ENCODE measurements at regions not wholly inside any gene's neighbourhood (a gene's known extent, or its start where the extent isn't known, plus 50 kb on each side); places are given as distances from the start of the nearest gene placed in this dataset.

DNA sequence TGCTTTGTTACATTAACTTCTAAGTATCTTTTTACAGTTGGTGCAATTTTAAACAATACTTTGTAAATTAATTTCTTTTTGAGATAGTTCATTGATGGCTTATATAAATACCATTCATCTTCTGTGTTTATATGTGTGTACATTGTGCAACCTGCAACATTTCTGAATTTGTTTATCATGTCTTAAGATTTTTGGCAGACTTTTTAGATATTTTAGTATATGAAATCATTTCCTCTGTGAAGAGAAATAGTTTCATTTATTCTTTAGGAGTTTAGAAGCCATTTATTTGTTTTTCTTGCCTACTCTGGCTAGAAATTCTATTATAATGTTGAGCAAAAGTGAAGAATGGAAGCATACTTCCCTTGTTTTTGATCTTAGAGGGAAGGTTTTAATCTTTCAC, 337.8 kb upstream of the DSEL start:
- ChIA-PET POLR2A (no interaction called here), CTCF (no interaction called here)
- Mint-ChIP-seq H3K27ac (no peak overlapping the region), H3K36me3 (ENCODE audit: low read depth) (no peaks in the 10 kb centered on the region), H3K9me3 (no peaks in the 10 kb centered on the region), H3K4me1 (ENCODE audit: low read depth) (no peaks in the 10 kb centered on the region), H3K4me3 (no peak overlapping the region), H3K27me3 (no peaks in the 10 kb centered on the region)
- TF ChIP-seq, protein P1, sequence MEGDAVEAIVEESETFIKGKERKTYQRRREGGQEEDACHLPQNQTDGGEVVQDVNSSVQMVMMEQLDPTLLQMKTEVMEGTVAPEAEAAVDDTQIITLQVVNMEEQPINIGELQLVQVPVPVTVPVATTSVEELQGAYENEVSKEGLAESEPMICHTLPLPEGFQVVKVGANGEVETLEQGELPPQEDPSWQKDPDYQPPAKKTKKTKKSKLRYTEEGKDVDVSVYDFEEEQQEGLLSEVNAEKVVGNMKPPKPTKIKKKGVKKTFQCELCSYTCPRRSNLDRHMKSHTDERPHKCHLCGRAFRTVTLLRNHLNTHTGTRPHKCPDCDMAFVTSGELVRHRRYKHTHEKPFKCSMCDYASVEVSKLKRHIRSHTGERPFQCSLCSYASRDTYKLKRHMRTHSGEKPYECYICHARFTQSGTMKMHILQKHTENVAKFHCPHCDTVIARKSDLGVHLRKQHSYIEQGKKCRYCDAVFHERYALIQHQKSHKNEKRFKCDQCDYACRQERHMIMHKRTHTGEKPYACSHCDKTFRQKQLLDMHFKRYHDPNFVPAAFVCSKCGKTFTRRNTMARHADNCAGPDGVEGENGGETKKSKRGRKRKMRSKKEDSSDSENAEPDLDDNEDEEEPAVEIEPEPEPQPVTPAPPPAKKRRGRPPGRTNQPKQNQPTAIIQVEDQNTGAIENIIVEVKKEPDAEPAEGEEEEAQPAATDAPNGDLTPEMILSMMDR (IDR thresholded peaks at IDR 0.05), result no peak
- DNase-seq (no peak), ATAC-seq (no peak)
- intact Hi-C loops (cut with micrococcal nuclease), result no loop called here

DNA sequence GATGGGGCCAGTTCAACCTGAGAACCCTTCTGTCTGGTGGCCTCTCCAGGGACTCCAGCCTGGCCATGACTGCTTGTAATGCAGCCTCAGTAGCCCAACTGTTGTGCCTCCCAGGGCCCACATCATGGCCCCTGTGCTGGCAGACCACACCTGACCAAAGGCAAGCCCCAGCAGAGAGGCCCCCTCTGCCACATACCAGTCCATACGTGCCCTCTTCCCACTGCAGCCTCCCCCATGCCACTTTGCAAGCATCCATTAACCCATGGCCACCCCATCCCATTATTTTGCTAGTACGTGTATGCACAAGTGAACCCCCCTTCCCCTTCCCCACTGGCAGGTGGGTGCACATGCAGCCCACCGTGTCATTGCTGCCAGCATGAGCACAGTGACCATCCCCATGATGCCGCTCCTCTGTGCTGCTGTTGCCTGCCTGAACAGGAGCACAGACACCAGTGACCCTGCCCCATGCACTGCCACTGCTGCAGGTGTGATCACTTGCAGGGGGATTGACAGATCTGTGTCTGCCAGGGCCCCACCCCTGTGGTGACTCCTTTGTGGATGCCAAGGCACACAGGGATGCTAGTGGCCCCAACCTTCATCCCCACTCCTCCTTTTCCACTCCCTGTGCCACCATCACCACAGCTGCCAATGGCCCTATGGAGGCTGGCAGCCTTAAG, 330.0 kb upstream of the DSEL start:
- intact Hi-C loops (cut with micrococcal nuclease), result no loop called here
- Mint-ChIP-seq H3K4me1 (ENCODE audit: low read depth) (no peaks in the 10 kb centered on the region), H3K36me3 (ENCODE audit: low read depth) (no peaks in the 10 kb centered on the region), H3K27ac (no peak overlapping the region), H3K27me3 (no peaks in the 10 kb centered on the region), H3K4me3 (no peak overlapping the region), H3K9me3 (no peaks in the 10 kb centered on the region)
- TF ChIP-seq, protein P1 (IDR thresholded peaks at IDR 0.05), result no peak
- ATAC-seq, result no peak
- ChIA-PET POLR2A (no interaction called here), CTCF (no interaction called here)
- no peak for DNase-seq

DNA sequence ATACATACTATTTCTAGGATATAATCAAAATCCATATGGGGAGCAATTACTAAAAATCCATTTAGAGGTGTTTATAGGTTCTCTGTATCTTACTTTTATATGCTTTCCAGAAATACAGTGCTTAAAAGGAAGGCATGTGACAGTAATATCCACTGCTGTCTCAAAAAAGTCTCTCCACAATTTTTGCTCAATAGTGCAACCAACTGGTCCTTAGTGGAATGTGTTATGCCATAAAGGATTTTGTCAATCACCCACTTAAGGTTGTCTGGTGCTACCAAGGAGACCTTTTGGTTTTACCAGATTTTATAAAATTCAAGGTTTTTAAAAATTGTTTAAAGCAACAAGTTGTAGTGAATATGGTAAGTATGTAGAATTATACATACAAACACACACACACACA, 328.5 kb upstream of the DSEL start:
- POLR2A ChIA-PET, result no interaction called here
- TF ChIP-seq, protein P1 (IDR thresholded peaks at IDR 0.05), result no peak
- no peaks in the 10 kb centered on the region for H3K36me3 Mint-ChIP-seq (ENCODE audit: low read depth)

DNA sequence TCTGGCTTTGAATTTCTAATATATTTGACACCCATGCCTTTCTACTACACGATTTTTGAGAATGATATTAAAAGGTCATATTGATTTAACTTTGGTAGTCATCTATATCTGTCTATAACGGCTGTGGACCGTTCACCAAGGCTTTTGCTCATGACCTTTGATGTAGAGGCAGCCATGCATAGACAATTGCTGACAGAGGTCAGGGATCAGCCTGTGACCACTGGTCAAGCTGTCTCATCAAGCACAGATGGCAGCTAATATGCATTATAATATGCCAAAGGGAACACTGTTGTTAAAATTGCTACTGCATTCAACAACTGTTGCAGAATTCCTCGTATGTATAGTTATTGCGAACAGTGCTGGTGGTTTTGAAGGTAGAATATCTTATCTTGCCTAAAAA, 323.9 kb upstream of the DSEL start:
- Mint-ChIP-seq H3K4me1 (ENCODE audit: low read depth) (no peaks in the 10 kb centered on the region), H3K27me3 (no peaks in the 10 kb centered on the region), H3K9me3 (no peaks in the 10 kb centered on the region), H3K4me3 (no peak overlapping the region), H3K27ac (no peak overlapping the region), H3K36me3 (ENCODE audit: low read depth) (no peaks in the 10 kb centered on the region)
- ATAC-seq (no peak), DNase-seq (no peak)
- ChIA-PET POLR2A (no interaction called here), CTCF (no interaction called here)
- TF ChIP-seq, protein P1 (IDR thresholded peaks at IDR 0.05), result no peak
- intact Hi-C loops (cut with micrococcal nuclease), result no loop called here

More for the DNA sequence above, 328.5 kb upstream of the DSEL start:
- no peaks in the 10 kb centered on the region for H3K9me3 Mint-ChIP-seq
- H3K4me3 Mint-ChIP-seq, result no peak overlapping the region
- ATAC-seq, result no peak
- H3K27me3 Mint-ChIP-seq, result no peaks in the 10 kb centered on the region
- no peak for DNase-seq
- CTCF ChIA-PET, result no interaction called here
- H3K4me1 Mint-ChIP-seq (ENCODE audit: low read depth), result no peaks in the 10 kb centered on the region
- intact Hi-C loops (cut with micrococcal nuclease), result no loop called here
- H3K27ac Mint-ChIP-seq, result no peak overlapping the region

DNA sequence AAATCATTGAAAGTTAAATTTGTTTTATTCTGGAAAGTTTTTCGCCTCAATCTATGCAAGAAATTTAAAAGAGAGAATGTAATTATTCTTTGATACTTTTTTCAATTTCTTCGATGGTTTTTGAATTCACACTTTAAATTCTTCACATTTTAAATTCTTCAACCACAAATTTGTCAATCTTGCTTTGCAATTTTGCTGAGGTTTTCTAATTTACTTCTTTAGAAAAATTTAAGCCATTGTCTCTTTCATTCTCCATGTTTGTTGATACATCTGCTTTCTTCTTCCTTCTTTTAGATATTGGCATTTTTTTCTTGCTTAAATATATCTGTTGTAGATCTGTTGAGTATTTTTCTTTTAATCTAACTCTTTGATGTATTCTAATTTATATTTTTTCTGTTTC, 301.9 kb upstream of the DSEL start:
- no peaks in the 10 kb centered on the region for H3K4me1 Mint-ChIP-seq (ENCODE audit: low read depth)
- POLR2A ChIA-PET, result no interaction called here
- no peak for ATAC-seq

More for the DNA sequence above, 301.9 kb upstream of the DSEL start:
- Mint-ChIP-seq H3K9me3 (no peaks in the 10 kb centered on the region), H3K36me3 (ENCODE audit: low read depth) (no peaks in the 10 kb centered on the region), H3K4me3 (no peak overlapping the region), H3K27ac (no peak overlapping the region), H3K27me3 (peaks cover 3% of the 10 kb centered on the region)
- intact Hi-C loops (cut with micrococcal nuclease), result no loop called here
- DNase-seq, result no peak
- TF ChIP-seq, protein P1 (IDR thresholded peaks at IDR 0.05), result no peak
- CTCF ChIA-PET, result no interaction called here

Measured in activated CD8-positive, alpha-beta T cell treated with anti-CD3 and anti-CD28 coated beads for 36 hours (primary cell).